GM06990 (cell line): ENCODE measurements at regions not wholly inside any gene's neighbourhood (a gene's known extent, or its start where the extent isn't known, plus 50 kb on each side); places are given as distances from the start of the nearest gene placed in this dataset.

ENCODE experiments used
- DNase-seq: peaks from one replicate; pipeline ENCODE4 v3.0.0-alpha.2; 2011; ENCODE audit not compliant: insufficient read length; ENCODE audit errors: extremely low read depth
- H3K27me3 ChIP-seq: replicated peaks from 2 replicates; pipeline ENCODE4 v1.6.0; 2011; ENCODE audit warnings: low read length; ENCODE audit not compliant: control insufficient read depth, insufficient read depth
- H3K36me3 ChIP-seq: 2 replicates; pipeline ENCODE4 v1.5.1; 2011; ENCODE audit warnings: low read length; ENCODE audit not compliant: control insufficient read depth, insufficient read depth
- H3K4me3 ChIP-seq: replicated peaks from 2 replicates; pipeline ENCODE4 v1.5.1; 2011; ENCODE audit warnings: low read depth, mild to moderate bottlenecking, control low read depth, low read length
- CTCF ChIP-seq: IDR thresholded peaks from 2 replicates; pipeline ENCODE4 v1.5.1; 2011; ENCODE audit warnings: low read length, control low read depth, mild to moderate bottlenecking, inconsistent platforms; ENCODE audit not compliant: insufficient read depth, poor library complexity, severe bottlenecking

GRCh38 chr11:130700092-130700491 lies 216.2 kb downstream of the SNX19 start:
- TF ChIP-seq CTCF: no peak
- H3K27me3 ChIP-seq: peaks cover 3% of the 10 kb centered on the region
- no peak overlapping the region for H3K4me3 ChIP-seq
- DNase-seq: no peak
- no peaks in the 10 kb centered on the region for H3K36me3 ChIP-seq

DNA sequence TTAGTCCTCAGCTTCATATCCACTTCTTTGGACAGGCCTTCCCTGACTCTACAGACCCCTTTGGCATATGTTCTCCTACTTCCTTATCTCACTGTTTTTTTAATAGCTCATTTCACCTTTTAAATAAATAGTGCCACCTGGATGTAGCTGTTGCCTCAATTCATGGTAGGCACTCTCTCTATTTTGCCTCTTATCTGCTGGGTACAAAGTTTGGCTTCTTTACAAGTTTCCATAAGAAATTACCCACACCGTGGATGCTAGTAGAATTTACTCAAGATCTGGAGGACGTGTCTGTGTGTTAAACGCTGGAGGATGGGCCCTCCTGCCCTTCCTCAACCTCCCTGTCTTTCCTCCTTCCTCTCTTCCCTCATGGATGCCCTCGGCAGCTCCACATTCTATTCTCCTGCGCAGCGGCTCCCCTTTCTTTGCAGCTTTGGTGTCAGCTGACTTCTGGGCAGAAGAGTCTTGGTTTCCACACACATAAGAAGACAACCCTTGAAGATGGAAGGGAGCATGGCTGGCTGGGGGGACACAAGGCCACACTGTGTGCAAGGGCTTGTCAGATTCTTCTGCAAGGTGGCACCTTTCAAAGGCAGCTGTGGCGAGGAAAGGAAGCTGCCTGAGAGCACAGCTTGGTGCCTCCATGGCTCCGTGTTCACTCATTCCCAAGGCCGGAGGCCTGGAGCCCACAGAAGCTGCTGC lies 212.6 kb downstream of the SNX19 start:
- H3K27me3 ChIP-seq: peaks cover 3% of the 10 kb centered on the region
- DNase-seq: no peak
- no peak for TF ChIP-seq CTCF
- no peak overlapping the region for H3K4me3 ChIP-seq
- H3K36me3 ChIP-seq: no peaks in the 10 kb centered on the region

DNA sequence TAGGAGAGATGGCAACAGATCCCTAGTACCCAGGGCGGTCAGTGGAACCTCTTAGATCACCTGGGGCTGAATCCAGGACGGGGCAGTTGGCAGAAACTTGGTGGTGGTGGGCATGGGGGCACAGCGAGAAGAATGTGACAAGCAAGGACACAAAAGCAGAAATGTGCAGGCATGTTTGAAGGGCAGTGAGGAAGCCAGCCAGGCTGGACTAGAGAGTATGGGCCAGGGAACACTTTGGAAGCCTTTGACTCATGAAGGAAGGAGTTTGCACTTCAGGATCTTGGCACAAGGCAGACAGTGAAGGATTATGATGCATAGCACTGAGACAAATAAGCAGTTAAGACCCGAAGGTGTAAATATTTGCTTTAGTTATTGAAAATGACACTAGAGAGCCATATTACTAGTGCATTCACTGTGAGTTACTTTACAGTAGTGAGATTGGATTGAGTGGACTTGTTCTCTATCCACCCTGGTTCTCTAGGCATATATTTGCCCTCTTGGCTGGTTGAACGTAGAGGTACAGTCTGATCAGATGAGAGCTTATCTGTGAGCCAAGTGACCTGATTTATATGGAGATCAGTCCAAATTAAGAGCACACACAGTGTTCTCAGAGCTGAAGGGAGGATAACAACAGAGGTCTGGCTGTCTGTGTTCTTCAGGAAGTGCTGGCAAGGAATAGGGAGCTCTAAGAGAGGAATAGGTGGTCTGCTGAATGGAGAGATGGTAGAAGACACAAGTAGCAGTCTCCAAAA lies 210.4 kb downstream of the SNX19 start:
- Histone ChIP-seq H3K36me3 (no peaks in the 10 kb centered on the region), H3K27me3 (peaks cover 3% of the 10 kb centered on the region), H3K4me3 (no peak overlapping the region)
- no peak for DNase-seq
- no peak for TF ChIP-seq CTCF

DNA sequence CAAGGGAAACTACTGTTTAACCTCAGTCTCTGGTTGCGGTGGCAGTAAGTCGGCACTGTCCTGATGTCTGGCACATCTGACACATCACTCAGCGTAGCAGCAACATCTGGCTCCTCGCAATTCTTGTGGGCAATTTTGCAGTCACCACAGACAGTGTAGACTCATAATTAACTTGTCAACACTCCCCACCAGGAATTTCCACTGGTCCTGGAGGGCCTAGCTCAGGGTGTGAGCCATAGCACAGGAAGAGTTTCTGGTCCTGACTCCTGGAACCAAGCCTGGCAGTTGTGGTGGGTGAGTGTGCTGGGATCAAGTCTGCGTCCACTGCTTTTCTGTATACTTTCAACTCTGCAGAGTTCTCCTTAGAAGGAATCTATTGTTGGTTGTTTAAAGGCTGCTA lies 209.7 kb downstream of the SNX19 start:
- H3K36me3 ChIP-seq: no peaks in the 10 kb centered on the region
- no peak for DNase-seq
- peaks cover 3% of the 10 kb centered on the region for H3K27me3 ChIP-seq
- H3K4me3 ChIP-seq: no peak overlapping the region
- no peak for TF ChIP-seq CTCF

DNA sequence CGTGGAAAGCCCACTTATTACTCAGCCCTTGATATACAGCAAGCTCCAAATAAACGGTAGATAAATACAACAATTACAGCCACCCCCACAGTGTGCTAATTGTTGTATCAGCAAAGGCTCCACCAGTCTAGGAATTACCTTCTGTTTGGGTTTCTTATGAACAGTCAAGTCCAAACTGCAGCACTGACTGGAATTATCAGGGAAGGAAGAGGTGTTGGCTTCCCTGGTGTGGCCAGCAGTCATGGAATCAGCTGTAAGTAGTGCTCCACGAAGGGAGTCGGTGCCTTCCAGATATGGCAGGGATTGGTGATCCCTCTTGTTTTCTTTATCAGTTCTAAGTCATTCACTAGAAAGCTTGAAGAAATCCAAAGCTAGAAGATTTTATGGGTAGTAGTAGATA lies 209.1 kb downstream of the SNX19 start:
- peaks cover 3% of the 10 kb centered on the region for H3K27me3 ChIP-seq
- TF ChIP-seq CTCF: no peak
- no peaks in the 10 kb centered on the region for H3K36me3 ChIP-seq
- no peak for DNase-seq
- H3K4me3 ChIP-seq: no peak overlapping the region

- no peak for TF ChIP-seq CTCF
- Histone ChIP-seq H3K36me3 (no peaks in the 10 kb centered on the region), H3K4me3 (no peak overlapping the region), H3K27me3 (no peaks in the 10 kb centered on the region; the same call in 1 of the 2 replicates)
- DNase-seq: no peak
Measured at GRCh38 chr11:130709531-130709930, 206.7 kb downstream of the SNX19 start.
